IMR-90 (cell line): ENCODE measurements at regions not wholly inside any gene's neighbourhood (a gene's known extent, or its start where the extent isn't known, plus 50 kb on each side); places are given as distances from the start of the nearest gene placed in this dataset.

Experiments used
- ATAC-seq: fragments of 200-7000 bp; cut with Tn5 transposase; 2 replicates; pipeline ENCODE4 v1.9.1; 2020; ENCODE audit warnings: low read depth, mild to moderate bottlenecking, moderate library complexity
- BruUV-seq: library from RNA; stranded (reverse); fragments of 400-500 nt; replicated peaks from 2 replicates; lab custom pipeline; 2021; lab: Mats Ljungman, UMichigan
- CTCF ChIA-PET: fragments of 300-600 bp; formaldehyde crosslinking; extraction: SDS; loops from one replicate; lab custom pipeline; 2021; ENCODE audit warnings: antibody characterized with exemption; lab: Yijun Ruan, JAX
- POLR2A ChIA-PET: fragments of 300-600 bp; sonication (Branson Sonifier 250); formaldehyde crosslinking; loops from one replicate; lab custom pipeline; 2022; ENCODE audit warnings: antibody characterized with exemption; ENCODE audit not compliant: unreplicated experiment; lab: Charles Lee
- DNase-seq: peaks from one replicate; pipeline ENCODE4 v3.0.0; 2013
- H2AFZ ChIP-seq: replicated peaks from 2 replicates; pipeline ENCODE3; 2013; ENCODE audit warnings: low read length, mild to moderate bottlenecking; ENCODE audit not compliant: poor library complexity
- H2AK5ac ChIP-seq: 2 replicates; pipeline ENCODE4 v1.6.1; 2013; ENCODE audit warnings: low read depth, low read length, inconsistent platforms
- H2AK9ac ChIP-seq: replicated peaks from 2 replicates; pipeline ENCODE3; 2013; ENCODE audit warnings: mild to moderate bottlenecking, low read depth, low read length, moderate library complexity; ENCODE audit not compliant: poor library complexity
- H2BK120ac ChIP-seq: 2 replicates; pipeline ENCODE4 v1.6.1; 2013; ENCODE audit warnings: low read depth, low read length, inconsistent platforms
- H2BK15ac ChIP-seq: 3 replicates; pipeline ENCODE4 v1.6.1; 2013; ENCODE audit warnings: low read depth, low read length, inconsistent platforms
- H2BK20ac ChIP-seq: 2 replicates; pipeline ENCODE4 v1.6.1; 2013; ENCODE audit warnings: low read depth, mild to moderate bottlenecking, inconsistent platforms, low read length, moderate library complexity
- H2BK5ac ChIP-seq: 2 replicates; pipeline ENCODE4 v1.6.1; 2013; ENCODE audit warnings: mild to moderate bottlenecking, low read depth, low read length, inconsistent platforms; ENCODE audit not compliant: poor library complexity, severe bottlenecking
- H3K14ac ChIP-seq: replicated peaks from 2 replicates; pipeline ENCODE4 v1.6.1; 2013; ENCODE audit warnings: low read depth, low read length, inconsistent platforms
- H3K18ac ChIP-seq: 2 replicates; pipeline ENCODE4 v1.6.1; 2013; ENCODE audit warnings: low read depth, low read length, control low read depth
- H3K23ac ChIP-seq: 2 replicates; pipeline ENCODE4 v1.6.1; 2013; ENCODE audit warnings: low read depth, low read length, inconsistent platforms
- H3K27ac ChIP-seq: 2 replicates; pipeline ENCODE4 v1.5.1; 2013; ENCODE audit warnings: mild to moderate bottlenecking, control low read depth, low read length; ENCODE audit not compliant: insufficient read depth
- H3K27me3 ChIP-seq: 2 replicates; pipeline ENCODE4 v1.6.1; 2013; ENCODE audit warnings: low read length; ENCODE audit not compliant: control insufficient read depth, insufficient read depth
- H3K36me3 ChIP-seq: 2 replicates; pipeline ENCODE4 v1.6.1; 2013; ENCODE audit warnings: low read length, mixed read lengths; ENCODE audit not compliant: control insufficient read depth, insufficient read depth
- H3K4ac ChIP-seq: 2 replicates; pipeline ENCODE4 v1.6.1; 2013; ENCODE audit warnings: low read depth, low read length, inconsistent platforms
- H3K4me1 ChIP-seq: 2 replicates; pipeline ENCODE4 v1.6.1; 2013; ENCODE audit warnings: low read length, mixed read lengths; ENCODE audit not compliant: control insufficient read depth, insufficient read depth
- H3K4me2 ChIP-seq: 2 replicates; pipeline ENCODE4 v1.6.1; 2013; ENCODE audit warnings: low read depth, mild to moderate bottlenecking, control low read depth, low read length, moderate library complexity
- H3K4me3 ChIP-seq: 2 replicates; pipeline ENCODE4 v1.5.1; 2013; ENCODE audit warnings: low read depth, mild to moderate bottlenecking, control low read depth, low read length, moderate library complexity; ENCODE audit not compliant: insufficient read depth
- H3K56ac ChIP-seq: 2 replicates; pipeline ENCODE4 v1.6.1; 2013; ENCODE audit warnings: low read length, inconsistent platforms; ENCODE audit not compliant: insufficient read depth; ENCODE audit errors: extremely low read depth
- H3K79me1 ChIP-seq, 2 experiments: 2 replicates each; pipeline ENCODE4 v1.6.1; 2013; ENCODE audit warnings: low read length in 2 of 2, inconsistent platforms in 1 of 2, low read depth in 1 of 2
- H3K9ac ChIP-seq: 2 replicates; pipeline ENCODE4 v1.6.1; 2013; ENCODE audit warnings: low read depth, low read length, control low read depth
- H3K9me1 ChIP-seq: 2 replicates; pipeline ENCODE4 v1.6.1; 2013; ENCODE audit warnings: low read length, inconsistent platforms; ENCODE audit not compliant: insufficient read depth
- H3K9me3 ChIP-seq: 2 replicates; pipeline ENCODE4 v1.6.1; 2013; ENCODE audit warnings: low read length; ENCODE audit not compliant: control insufficient read depth, insufficient read depth
- H4K20me1 ChIP-seq: 2 replicates; pipeline ENCODE4 v1.6.1; 2013; ENCODE audit warnings: low read length, inconsistent platforms; ENCODE audit not compliant: insufficient read depth
- H4K5ac ChIP-seq: 2 replicates; pipeline ENCODE4 v1.6.1; 2013; ENCODE audit warnings: mild to moderate bottlenecking, low read depth, low read length, control low read depth
- H4K8ac ChIP-seq, 2 experiments: 2 replicates each; pipeline ENCODE4 v1.6.1; 2013; ENCODE audit warnings: low read depth in 2 of 2, low read length in 2 of 2, control low read depth in 1 of 2, inconsistent platforms in 1 of 2
- H4K91ac ChIP-seq: 2 replicates; pipeline ENCODE4 v1.6.1; 2013; ENCODE audit warnings: low read depth, low read length, inconsistent platforms; ENCODE audit not compliant: insufficient read depth
- BHLHE40 ChIP-seq: fragments of 150-350 bp; IDR thresholded peaks from 2 replicates; pipeline ENCODE4 v1.6.1; 2016; ENCODE audit warnings: mild to moderate bottlenecking, low read depth, low read length
- FOS ChIP-seq: fragments of 150-350 bp; IDR thresholded peaks from 2 replicates; pipeline ENCODE4 v1.6.1; 2016; ENCODE audit warnings: low read depth, low read length
- MAFK ChIP-seq: IDR thresholded peaks from 2 replicates; pipeline ENCODE4 v1.6.1; 2012; ENCODE audit warnings: low read depth, low read length, improper control_type of control experiment
- MAZ ChIP-seq: IDR thresholded peaks from 2 replicates; pipeline ENCODE4 v1.6.1; 2012; ENCODE audit warnings: low read depth, mild to moderate bottlenecking, low read length, improper control_type of control experiment, moderate library complexity, borderline replicate concordance
- NFE2L2 ChIP-seq: fragments of 150-350 bp; IDR thresholded peaks from 2 replicates; pipeline ENCODE4 v1.6.1; 2016; ENCODE audit warnings: low read depth, mild to moderate bottlenecking, low read length
- POLR2A ChIP-seq: IDR thresholded peaks from 2 replicates; pipeline ENCODE4 v1.6.1; 2012; ENCODE audit warnings: mild to moderate bottlenecking, low read depth, low read length
- RCOR1 ChIP-seq: IDR thresholded peaks from 2 replicates; pipeline ENCODE4 v1.6.1; 2012; ENCODE audit warnings: mild to moderate bottlenecking, low read length, improper control_type of control experiment; ENCODE audit not compliant: insufficient replicate concordance
- RFX5 ChIP-seq: IDR thresholded peaks from 2 replicates; pipeline ENCODE4 v1.8.0; 2012; ENCODE audit warnings: low read depth, mild to moderate bottlenecking, low read length, moderate library complexity
- SMC3 ChIP-seq: fragments of 150-350 bp; IDR thresholded peaks from 2 replicates; pipeline ENCODE4 v1.6.1; 2016; ENCODE audit warnings: low read depth, mild to moderate bottlenecking, antibody characterized with exemption, low read length, moderate library complexity
- USF2 ChIP-seq: fragments of 150-350 bp; IDR thresholded peaks from 2 replicates; pipeline ENCODE4 v1.6.1; 2017; ENCODE audit warnings: mild to moderate bottlenecking, antibody characterized with exemption, low read length, low read depth
- WGBS, 2 experiments: methylation state at CpG; one replicate each; pipeline versions ENCODE4 v1.1.5 to v1.1.7; 2013; ENCODE audit warnings: missing lambda C conversion rate in 2 of 2; ENCODE audit not compliant: insufficient read length in 1 of 2; ENCODE audit errors: extremely low coverage in 2 of 2; 5-methylcytosine and 5-hydroxymethylcytosine counted together
- dilution Hi-C: fragments of 300-500 bp; cut with HindIII; formaldehyde crosslinking; loops from one replicate; pipeline ENCODE4 v1.14.3; 2018; ENCODE audit warnings: low sequenced_read_pairs; ENCODE audit not compliant: unreplicated experiment
- in situ Hi-C: fragments of 300-500 bp; cut with MboI; formaldehyde crosslinking; loops from 3 replicates; pipeline ENCODE4 v1.14.3; 2019; ENCODE audit warnings: low sequenced_read_pairs, inconsistent platforms, mixed read lengths
- intact Hi-C: fragments of 100-400 bp; cut with micrococcal nuclease; formaldehyde crosslinking; loops from 2 replicates; pipeline ENCODE4 v1.10.0; 2022
- TF ChIP-seq, protein P1 (sequence below): fragments of 150-350 bp; IDR thresholded peaks from 2 replicates; pipeline ENCODE4 v1.6.1; 2016; ENCODE audit warnings: low read depth, mild to moderate bottlenecking, low read length, moderate library complexity, borderline replicate concordance

DNA sequence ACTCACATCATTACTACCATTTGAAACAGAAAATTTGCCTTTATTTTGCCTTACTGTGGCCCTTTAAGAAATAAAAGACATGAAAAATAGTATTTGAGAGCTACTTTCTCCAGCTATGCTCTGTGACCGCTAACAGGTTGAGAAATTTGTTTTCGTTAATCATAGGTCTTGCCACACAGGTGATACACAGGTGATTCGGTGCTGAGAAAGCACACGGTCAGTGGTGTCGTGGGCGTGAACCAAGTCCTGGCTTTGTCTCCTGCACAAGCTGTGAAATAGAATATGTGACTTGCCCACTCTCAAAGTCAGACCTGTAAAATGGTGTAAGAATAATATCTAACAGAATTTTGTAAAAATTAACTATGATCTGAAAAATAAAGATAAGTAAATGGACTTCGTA is 155.3 kb upstream of the SLC39A10 start:
- H2AFZ ChIP-seq: no peak overlapping the region
- no peaks in the 10 kb centered on the region for H4K20me1 ChIP-seq
- no peaks in the 10 kb centered on the region for H3K36me3 ChIP-seq
- in situ Hi-C loops: loop anchor here (25.0 kb wide), 1 partner anchor 561 kb away; the partner anchor contains the start of gene DNAH7
- H3K9me1 ChIP-seq: no peaks in the 10 kb centered on the region
- no peak overlapping the region for H2AK5ac ChIP-seq
- dilution Hi-C loops: no loop called here
- CTCF ChIA-PET: interaction anchor here (0.9 kb wide), 1 partner anchor 159 kb away, joined by 3 read pairs; no protein-coding TSS in a partner anchor
- H2BK15ac ChIP-seq: no peak overlapping the region
- H3K4me3 ChIP-seq: no peak overlapping the region
- no peak for TF ChIP-seq FOS
- no peak for TF ChIP-seq USF2
- no peak for TF ChIP-seq RFX5
- no peak for TF ChIP-seq SMC3
- no peak for TF ChIP-seq BHLHE40
- TF ChIP-seq POLR2A: no peak
- TF ChIP-seq MAZ: no peak
- no peak for TF ChIP-seq NFE2L2
- no peak for TF ChIP-seq MAFK
- TF ChIP-seq RCOR1: no peak
- TF ChIP-seq, protein P1, sequence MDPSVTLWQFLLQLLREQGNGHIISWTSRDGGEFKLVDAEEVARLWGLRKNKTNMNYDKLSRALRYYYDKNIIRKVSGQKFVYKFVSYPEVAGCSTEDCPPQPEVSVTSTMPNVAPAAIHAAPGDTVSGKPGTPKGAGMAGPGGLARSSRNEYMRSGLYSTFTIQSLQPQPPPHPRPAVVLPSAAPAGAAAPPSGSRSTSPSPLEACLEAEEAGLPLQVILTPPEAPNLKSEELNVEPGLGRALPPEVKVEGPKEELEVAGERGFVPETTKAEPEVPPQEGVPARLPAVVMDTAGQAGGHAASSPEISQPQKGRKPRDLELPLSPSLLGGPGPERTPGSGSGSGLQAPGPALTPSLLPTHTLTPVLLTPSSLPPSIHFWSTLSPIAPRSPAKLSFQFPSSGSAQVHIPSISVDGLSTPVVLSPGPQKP: no peak
- ATAC-seq (no peak), DNase-seq (no peak)
- intact Hi-C loops: no loop called here
- H3K14ac ChIP-seq: no peak overlapping the region
- H2AK9ac ChIP-seq: no peak overlapping the region
- H3K9me3 ChIP-seq: no peaks in the 10 kb centered on the region
- no peak overlapping the region for H3K4ac ChIP-seq
- no peak overlapping the region for H3K4me2 ChIP-seq
- no peak overlapping the region for H2BK120ac ChIP-seq
- no peak overlapping the region for H3K27ac ChIP-seq
- no peak overlapping the region for H3K9ac ChIP-seq
- no peak overlapping the region for H4K5ac ChIP-seq
- BruUV-seq: no TSS peak
- H3K18ac ChIP-seq: no peak overlapping the region
- no peak overlapping the region for H4K91ac ChIP-seq
- 83% methylated on average over 4 of the region's 7 CpGs; no CpG with 5 or more reads in 1 of the 2 experiments for WGBS, 2 experiments
- no peak overlapping the region for H3K56ac ChIP-seq
- no peak overlapping the region for H2BK20ac ChIP-seq
- H2BK5ac ChIP-seq: no peak overlapping the region
- no peaks in the 10 kb centered on the region for H3K27me3 ChIP-seq
- H3K4me1 ChIP-seq: no peaks in the 10 kb centered on the region
- no peak overlapping the region for H4K8ac ChIP-seq
- H3K79me1 ChIP-seq: no peaks in the 10 kb centered on the region
- H3K23ac ChIP-seq: no peak overlapping the region
- POLR2A ChIA-PET: no interaction called here
